Glutamatergic neuron (in vitro differentiated cells): ENCODE measurements at regions not wholly inside any gene's neighbourhood (a gene's known extent, or its start where the extent isn't known, plus 50 kb on each side); places are given as distances from the start of the nearest gene placed in this dataset.

Experiments used
- DNase-seq: peaks from one replicate; pipeline ENCODE4 v3.0.0; 2022
- H3K27ac Mint-ChIP-seq: one replicate; pipeline ENCODE4 v1.8.0; 2020; ENCODE audit warnings: mild to moderate bottlenecking, mixed read lengths, inconsistent platforms; ENCODE audit not compliant: unreplicated experiment
- H3K27me3 Mint-ChIP-seq: one replicate; pipeline ENCODE4 v1.8.0; 2020; ENCODE audit warnings: mild to moderate bottlenecking, moderate library complexity, mixed read lengths, inconsistent platforms; ENCODE audit not compliant: unreplicated experiment
- H3K36me3 Mint-ChIP-seq: one replicate; pipeline ENCODE4 v1.8.0; 2020; ENCODE audit warnings: mild to moderate bottlenecking, mixed read lengths, inconsistent platforms; ENCODE audit not compliant: unreplicated experiment
- H3K4me1 Mint-ChIP-seq: one replicate; pipeline ENCODE4 v1.8.0; 2020; ENCODE audit warnings: mild to moderate bottlenecking, low read depth, mixed read lengths, inconsistent platforms; ENCODE audit not compliant: unreplicated experiment
- H3K4me3 Mint-ChIP-seq: one replicate; pipeline ENCODE4 v1.8.0; 2020; ENCODE audit warnings: mild to moderate bottlenecking, mixed read lengths, inconsistent platforms; ENCODE audit not compliant: unreplicated experiment
- H3K9me3 Mint-ChIP-seq: one replicate; pipeline ENCODE4 v1.8.0; 2020; ENCODE audit warnings: mild to moderate bottlenecking, moderate library complexity, mixed read lengths, inconsistent platforms; ENCODE audit not compliant: unreplicated experiment
- TF ChIP-seq, protein P1 (sequence below): fragments of 200-600 bp; sonication (generic); IDR thresholded peaks from one replicate; pipeline ENCODE4 v1.5.0; 2021; ENCODE audit not compliant: partially characterized antibody, unreplicated experiment

DNA sequence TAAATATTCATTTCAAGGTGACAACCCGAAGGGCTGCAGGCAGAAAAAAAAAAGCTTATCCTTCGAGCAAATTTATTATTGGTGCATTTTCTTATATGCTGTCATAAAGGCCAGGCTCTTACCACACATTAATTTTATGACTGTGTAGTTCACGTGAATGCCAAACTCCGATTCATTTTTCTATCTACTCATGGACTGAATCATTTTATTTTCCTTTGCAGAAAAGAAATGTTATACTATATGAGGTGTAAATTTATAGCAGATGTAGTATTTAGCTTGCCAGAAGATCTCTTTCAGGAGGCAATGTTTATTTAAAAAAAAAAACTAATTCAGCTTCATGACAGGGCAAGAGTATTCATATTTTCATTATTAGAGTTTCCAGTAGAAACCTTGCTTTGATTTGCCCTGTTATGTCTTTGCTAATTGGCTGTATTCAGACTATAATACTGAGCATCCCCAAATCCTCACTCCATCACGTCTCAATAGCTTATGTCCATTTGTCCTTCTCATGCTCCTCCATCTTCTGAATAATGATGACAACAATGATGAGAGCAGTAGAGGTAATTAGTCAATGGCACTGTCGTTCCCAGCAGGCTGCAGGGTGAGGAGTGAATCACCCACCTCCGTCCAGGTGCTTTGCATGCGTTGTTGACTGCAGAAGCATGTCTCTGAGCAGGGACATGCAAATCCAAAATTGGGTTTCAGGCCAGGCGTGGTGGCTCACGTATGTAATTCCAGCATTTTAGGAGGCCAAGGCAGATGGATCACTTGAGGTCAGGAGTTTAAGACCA lies 101.1 kb upstream of the RAB12 start:
- Mint-ChIP-seq H3K4me1 (no peaks in the 10 kb centered on the region), H3K4me3 (no peak overlapping the region), H3K36me3 (no peaks in the 10 kb centered on the region), H3K27me3 (no peaks in the 10 kb centered on the region), H3K27ac (no peak overlapping the region), H3K9me3 (peaks cover 2% of the 10 kb centered on the region)
- TF ChIP-seq, protein P1, sequence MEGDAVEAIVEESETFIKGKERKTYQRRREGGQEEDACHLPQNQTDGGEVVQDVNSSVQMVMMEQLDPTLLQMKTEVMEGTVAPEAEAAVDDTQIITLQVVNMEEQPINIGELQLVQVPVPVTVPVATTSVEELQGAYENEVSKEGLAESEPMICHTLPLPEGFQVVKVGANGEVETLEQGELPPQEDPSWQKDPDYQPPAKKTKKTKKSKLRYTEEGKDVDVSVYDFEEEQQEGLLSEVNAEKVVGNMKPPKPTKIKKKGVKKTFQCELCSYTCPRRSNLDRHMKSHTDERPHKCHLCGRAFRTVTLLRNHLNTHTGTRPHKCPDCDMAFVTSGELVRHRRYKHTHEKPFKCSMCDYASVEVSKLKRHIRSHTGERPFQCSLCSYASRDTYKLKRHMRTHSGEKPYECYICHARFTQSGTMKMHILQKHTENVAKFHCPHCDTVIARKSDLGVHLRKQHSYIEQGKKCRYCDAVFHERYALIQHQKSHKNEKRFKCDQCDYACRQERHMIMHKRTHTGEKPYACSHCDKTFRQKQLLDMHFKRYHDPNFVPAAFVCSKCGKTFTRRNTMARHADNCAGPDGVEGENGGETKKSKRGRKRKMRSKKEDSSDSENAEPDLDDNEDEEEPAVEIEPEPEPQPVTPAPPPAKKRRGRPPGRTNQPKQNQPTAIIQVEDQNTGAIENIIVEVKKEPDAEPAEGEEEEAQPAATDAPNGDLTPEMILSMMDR: no peak
- no peak for DNase-seq

DNA sequence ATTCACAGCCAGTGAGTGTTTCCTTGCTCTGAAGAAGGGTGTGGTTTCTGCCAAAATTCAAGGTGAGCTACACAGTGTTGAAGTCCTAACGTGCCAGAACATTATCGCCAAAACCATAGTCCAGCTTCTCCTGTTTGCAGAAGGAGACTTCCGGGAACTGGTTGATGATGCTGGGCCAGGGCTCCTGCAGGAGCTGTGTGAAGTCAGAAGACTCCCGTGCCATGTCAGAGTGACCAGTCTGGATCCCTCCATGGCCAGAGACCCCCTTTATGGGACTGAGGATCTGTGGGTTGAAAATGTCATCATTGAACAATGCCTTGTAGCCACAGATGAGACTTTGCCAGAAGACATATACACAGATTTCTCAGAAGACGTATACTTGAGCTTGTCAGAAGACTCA lies 96.0 kb upstream of the RAB12 start:
- Mint-ChIP-seq H3K27ac (no peak overlapping the region), H3K4me1 (no peaks in the 10 kb centered on the region)

DNA sequence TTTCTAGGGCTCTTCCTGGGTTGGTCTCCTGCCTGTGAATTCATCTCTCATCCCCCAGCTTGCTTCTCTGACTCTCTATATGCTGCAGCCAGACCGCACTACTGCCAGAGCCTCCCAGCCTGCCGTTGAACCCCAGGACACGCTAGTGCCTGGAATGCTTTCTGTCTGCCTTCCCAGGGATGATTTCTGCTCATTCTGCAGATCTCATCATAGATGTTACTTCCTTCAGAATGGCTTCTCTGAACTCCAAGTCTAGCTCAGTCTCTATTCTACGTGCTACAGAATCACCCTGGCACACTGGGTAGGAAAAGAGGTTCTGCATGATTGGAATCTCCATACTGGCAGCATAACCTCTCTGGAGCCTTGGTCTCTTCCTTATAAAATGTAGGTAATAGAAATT lies 94.8 kb upstream of the RAB12 start:
- no peak overlapping the region for H3K27ac Mint-ChIP-seq
- no peak overlapping the region for H3K4me3 Mint-ChIP-seq
- no peaks in the 10 kb centered on the region for H3K36me3 Mint-ChIP-seq
- no peak for DNase-seq
- H3K4me1 Mint-ChIP-seq: no peaks in the 10 kb centered on the region
- peaks cover 2% of the 10 kb centered on the region for H3K27me3 Mint-ChIP-seq
- TF ChIP-seq, protein P1: no peak
- no peaks in the 10 kb centered on the region for H3K9me3 Mint-ChIP-seq

More for the DNA sequence above, 96.0 kb upstream of the RAB12 start:
- H3K36me3 Mint-ChIP-seq: no peaks in the 10 kb centered on the region
- no peak overlapping the region for H3K4me3 Mint-ChIP-seq
- no peak for DNase-seq
- TF ChIP-seq, protein P1: no peak
- H3K9me3 Mint-ChIP-seq: no peaks in the 10 kb centered on the region
- H3K27me3 Mint-ChIP-seq: peaks cover 2% of the 10 kb centered on the region

DNA sequence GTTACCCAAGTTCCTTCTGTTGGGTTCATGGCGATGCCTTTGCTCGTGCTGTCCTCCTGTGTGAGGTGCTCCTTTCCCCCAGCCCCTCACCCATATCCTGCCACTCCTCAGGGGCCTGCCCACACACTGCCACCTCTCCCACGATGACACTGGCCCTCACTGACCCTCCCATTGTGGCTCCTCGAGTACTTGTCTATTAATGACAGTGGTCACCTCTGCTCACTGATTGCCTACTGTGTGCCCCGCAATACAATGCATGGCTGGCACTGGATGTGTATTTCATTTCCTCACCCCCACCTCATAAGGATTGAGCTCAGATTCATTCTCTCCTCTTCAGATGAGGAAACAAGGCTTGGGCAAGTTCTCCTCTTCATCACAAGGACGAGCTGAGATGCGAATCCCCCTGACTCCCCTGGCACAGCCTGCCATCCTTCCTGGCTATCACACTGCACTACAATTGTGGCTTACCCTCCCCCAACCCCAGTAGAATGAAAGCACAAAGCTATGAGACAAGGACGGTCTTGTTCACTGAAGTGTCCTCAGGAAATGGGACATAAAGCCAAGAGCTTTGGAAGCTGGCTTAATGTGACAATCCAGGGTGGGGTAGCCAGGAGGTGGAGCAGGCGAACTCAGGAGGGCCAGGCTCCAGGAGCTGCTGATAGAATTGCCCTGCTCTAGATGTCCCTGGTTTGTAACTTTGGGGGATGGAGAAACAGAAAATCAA lies 93.9 kb upstream of the RAB12 start:
- Mint-ChIP-seq H3K4me3 (no peak overlapping the region), H3K9me3 (no peaks in the 10 kb centered on the region), H3K27me3 (peaks cover 2% of the 10 kb centered on the region), H3K36me3 (peaks cover 3% of the 10 kb centered on the region), H3K4me1 (no peaks in the 10 kb centered on the region), H3K27ac (no peak overlapping the region)
- DNase-seq: no peak
- TF ChIP-seq, protein P1: no peak
